ENCODE measurements at regions not wholly inside any gene's neighbourhood (a gene's known extent, or its start where the extent isn't known, plus 50 kb on each side); places are given as distances from the start of the nearest gene placed in this dataset.
"Not testable (repeated sequence)": the region's sequence is repeated elsewhere in the genome, so short reads cannot be mapped to it uniquely, and the experiment has no call there.

GRCh38 chr9:88280816-88281382, 107.3 kb upstream of the SPIN1 start:
- DNase-seq (ENCODE audit: low read depth): no peak

- no peak for DNase-seq (ENCODE audit: low read depth)
Measured at GRCh38 chr9:88278036-88278435, 110.2 kb upstream of the SPIN1 start.

GRCh38 chr9:88274078-88274477, 114.2 kb upstream of the SPIN1 start:
- no peak for DNase-seq (ENCODE audit: low read depth)

GRCh38 chr9:88272986-88273385, 115.3 kb upstream of the SPIN1 start:
- DNase-seq (ENCODE audit: low read depth): no peak

GRCh38 chr9:88270413-88270812, 117.8 kb upstream of the SPIN1 start:
- no peak for DNase-seq (ENCODE audit: low read depth)

GRCh38 chr9:88268886-88269285, 119.4 kb upstream of the SPIN1 start:
- DNase-seq (ENCODE audit: low read depth): no peak

GRCh38 chr9:88267283-88267682, 121.0 kb upstream of the SPIN1 start:
- no peak for DNase-seq (ENCODE audit: low read depth)

GRCh38 chr9:88266416-88266815, 121.8 kb upstream of the SPIN1 start:
- DNase-seq (ENCODE audit: low read depth): no peak

GRCh38 chr9:88259001-88259400, 120.7 kb upstream of the SPATA31C2 start:
- no peak for DNase-seq (ENCODE audit: low read depth)

GRCh38 chr9:88258601-88259000, 120.3 kb upstream of the SPATA31C2 start:
- DNase-seq (ENCODE audit: low read depth): no peak

- peak; percentile 23 for DNase-seq (ENCODE audit: low read depth)
Measured at GRCh38 chr9:88258024-88258423, 119.7 kb upstream of the SPATA31C2 start.

GRCh38 chr9:88256216-88256615, 117.9 kb upstream of the SPATA31C2 start:
- no peak for DNase-seq (ENCODE audit: low read depth)

GRCh38 chr9:88255806-88256205, 117.5 kb upstream of the SPATA31C2 start:
- not testable (repeated sequence) for DNase-seq (ENCODE audit: low read depth)

- no peak for DNase-seq (ENCODE audit: low read depth)
Measured at GRCh38 chr9:88251903-88252302, 113.6 kb upstream of the SPATA31C2 start.

- DNase-seq (ENCODE audit: low read depth): no peak
Measured at GRCh38 chr9:88243736-88244135, 105.5 kb upstream of the SPATA31C2 start.

- DNase-seq (ENCODE audit: low read depth): no peak
Measured at GRCh38 chr9:88242879-88243278, 104.6 kb upstream of the SPATA31C2 start.

- no peak for DNase-seq (ENCODE audit: low read depth)
Measured at GRCh38 chr9:88237991-88238571, 99.8 kb upstream of the SPATA31C2 start.

- no peak for DNase-seq (ENCODE audit: low read depth)
Measured at GRCh38 chr9:88237479-88237961, 99.2 kb upstream of the SPATA31C2 start.

- no peak for DNase-seq (ENCODE audit: low read depth)
Measured at GRCh38 chr9:88236511-88237478, 98.5 kb upstream of the SPATA31C2 start.

GRCh38 chr9:88235615-88236014, 97.3 kb upstream of the SPATA31C2 start:
- no peak for DNase-seq (ENCODE audit: low read depth)

- DNase-seq (ENCODE audit: low read depth): no peak
Measured at GRCh38 chr9:88234114-88234513, 95.8 kb upstream of the SPATA31C2 start.

GRCh38 chr9:88233091-88233490, 94.8 kb upstream of the SPATA31C2 start:
- no peak for DNase-seq (ENCODE audit: low read depth)

- DNase-seq (ENCODE audit: low read depth): no peak
Measured at GRCh38 chr9:88230612-88231011, 92.3 kb upstream of the SPATA31C2 start.
